ENCODE measurements at regions not wholly inside any gene's neighbourhood (a gene's known extent, or its start where the extent isn't known, plus 50 kb on each side); places are given as distances from the start of the nearest gene placed in this dataset.

GRCh38 chr13:47241446-47241845 is 344.6 kb upstream of the HTR2A start:
- no peak for DNase-seq (ENCODE audit: low read depth)

DNA sequence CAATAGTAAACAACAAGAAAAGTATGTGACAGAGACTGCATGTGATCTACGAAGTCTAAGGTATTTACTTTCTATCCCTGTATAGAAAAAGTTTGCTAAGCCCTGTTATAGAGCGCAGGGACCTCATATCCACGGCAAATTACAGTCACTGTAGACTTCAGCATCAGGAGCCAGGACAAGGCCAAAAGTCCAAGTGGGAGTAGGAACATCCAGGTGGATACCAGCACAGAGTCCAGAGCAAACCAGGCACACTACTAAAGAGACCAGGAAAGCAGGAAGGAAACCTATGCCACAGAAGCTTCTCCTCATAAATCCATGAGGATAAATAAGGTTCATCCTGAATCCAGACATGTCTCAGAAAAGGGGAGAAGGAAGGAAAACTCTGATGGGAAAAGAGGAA is 342.2 kb upstream of the HTR2A start:
- no peak for DNase-seq (ENCODE audit: low read depth)

DNA sequence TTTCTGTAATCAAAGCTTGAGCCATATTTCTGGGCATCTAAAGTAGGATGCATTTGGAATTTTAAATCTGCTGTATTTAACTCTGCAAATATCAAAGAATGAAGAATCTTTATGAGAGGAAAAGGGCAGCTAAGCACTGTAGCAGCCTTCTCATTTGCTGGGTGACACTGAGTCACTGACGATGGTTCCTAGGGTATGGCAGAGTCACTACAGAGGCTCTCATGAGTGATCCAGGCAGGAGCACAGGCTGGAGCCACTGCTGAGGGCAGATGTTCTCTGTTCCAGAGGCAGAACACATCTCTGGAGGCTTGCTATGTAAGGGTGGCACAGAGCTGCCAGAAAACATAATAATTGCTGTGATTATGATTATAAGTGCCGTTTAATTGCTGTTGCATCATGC is 340.7 kb upstream of the HTR2A start:
- DNase-seq (ENCODE audit: low read depth), result no peak

DNA sequence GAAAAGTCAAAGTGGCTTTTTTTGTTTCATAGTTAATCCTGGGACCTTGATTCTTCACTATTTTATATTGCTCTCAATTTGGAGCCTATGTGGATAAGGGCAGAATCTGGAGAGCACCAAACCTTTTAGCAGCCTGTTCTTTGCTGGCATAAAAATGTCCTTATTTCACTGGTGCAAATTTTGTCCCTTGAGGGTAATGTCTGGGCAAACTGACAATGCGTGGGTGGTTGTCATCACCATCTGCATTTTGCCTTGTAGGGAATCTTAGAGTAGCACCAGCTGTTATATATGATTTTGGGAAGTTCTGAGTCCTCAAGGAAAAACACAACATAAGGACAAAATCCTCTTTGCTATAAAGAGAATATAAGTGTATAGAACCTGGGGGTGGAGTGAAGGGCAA is 336.9 kb upstream of the HTR2A start:
- DNase-seq (ENCODE audit: low read depth), result no peak

DNA sequence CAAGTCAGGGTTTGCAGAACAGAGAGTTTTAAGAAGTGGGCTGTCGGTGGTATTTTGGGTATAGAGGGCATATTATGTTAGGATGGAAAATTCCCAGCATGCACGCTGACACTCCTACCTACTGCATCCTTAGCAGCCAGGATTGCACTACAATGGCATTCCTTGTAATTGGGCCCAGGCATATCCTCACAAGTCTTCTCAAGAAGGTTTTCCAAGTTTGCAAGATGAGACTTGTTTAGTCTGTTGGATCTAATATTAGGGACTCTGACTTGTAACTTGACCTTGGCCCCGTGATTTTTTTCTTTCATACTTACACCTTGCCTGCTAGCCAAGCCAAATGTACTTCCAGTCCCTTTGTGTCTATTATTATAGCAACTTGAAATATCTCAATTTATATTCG is 335.7 kb upstream of the HTR2A start:
- DNase-seq (ENCODE audit: low read depth), result no peak

DNA sequence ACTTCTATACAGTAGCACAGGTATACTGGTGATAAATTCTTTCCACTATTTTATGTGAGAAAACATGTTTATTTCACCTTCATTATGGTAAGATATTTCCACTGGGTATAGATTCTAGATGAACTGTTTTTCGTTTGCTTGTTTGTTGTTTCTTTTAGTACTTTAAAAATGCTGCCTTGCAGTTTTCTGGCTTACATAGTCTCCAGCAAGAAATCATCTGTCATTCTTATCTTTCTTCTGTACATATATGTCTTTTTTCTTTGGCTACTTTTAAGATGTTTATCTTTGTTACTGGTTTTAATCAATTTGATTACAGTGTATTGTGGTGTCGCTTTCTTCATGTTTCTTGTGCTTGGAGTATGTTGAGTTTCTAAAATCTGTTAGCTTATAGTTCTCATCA is 333.3 kb upstream of the HTR2A start:
- DNase-seq (ENCODE audit: low read depth), result no peak

DNA sequence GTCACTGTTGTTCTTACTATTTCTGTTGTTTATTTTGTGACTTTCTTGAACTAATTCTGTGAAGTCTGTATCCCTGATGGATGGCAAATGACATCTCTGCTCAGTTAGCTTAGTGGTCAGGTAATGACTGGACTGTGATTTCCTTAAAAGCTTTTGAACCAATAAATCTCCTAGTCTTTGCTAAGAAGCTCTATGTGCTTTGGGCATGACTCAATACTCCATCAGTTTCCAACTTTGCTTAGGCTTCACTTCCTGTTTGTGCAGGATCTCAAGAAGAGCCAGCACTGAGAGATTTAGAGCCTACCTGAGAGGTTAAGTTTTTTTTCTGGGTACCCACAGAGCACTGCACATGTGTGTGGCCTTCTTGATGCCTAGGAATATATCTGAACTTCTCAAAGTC is 329.7 kb upstream of the HTR2A start:
- no peak for DNase-seq (ENCODE audit: low read depth)

GRCh38 chr13:47220453-47221140 is 323.7 kb upstream of the HTR2A start:
- no peak for DNase-seq (ENCODE audit: low read depth)

- DNase-seq (ENCODE audit: low read depth), result no peak
These were observed 321.8 kb upstream of the HTR2A start for GRCh38 chr13:47218611-47219010.

DNA sequence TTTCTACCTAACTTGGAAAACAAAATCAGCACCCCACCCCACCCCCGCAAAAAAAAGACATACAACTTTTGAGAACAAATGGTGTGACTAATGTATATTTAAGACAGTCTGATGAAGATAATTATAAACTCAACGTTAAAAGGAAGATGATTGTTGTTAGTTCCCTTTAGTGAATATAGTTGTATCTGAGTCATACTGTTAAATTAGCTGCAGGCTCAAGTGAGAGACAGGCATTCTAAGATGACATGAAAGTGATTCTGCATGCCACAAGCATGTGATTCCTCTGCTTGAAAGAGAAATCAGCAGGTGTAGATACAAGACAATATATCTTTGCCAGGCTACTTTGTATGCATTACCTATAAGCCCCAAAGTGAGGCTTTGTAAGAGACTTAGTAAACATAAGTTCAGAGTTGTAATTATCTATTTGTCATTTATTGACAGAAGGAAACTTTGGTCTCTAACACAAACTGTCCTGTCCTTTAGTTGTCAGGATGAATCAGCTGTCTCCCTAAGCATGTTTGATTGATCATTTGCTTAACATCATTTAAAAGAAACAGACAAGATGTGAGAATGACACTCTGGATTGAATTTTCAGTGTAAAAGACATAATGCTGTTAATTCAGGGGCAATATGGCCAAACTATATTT is 319.4 kb upstream of the HTR2A start:
- no peak for DNase-seq (ENCODE audit: low read depth)

GRCh38 chr13:47215736-47216135 is 318.9 kb upstream of the HTR2A start:
- DNase-seq (ENCODE audit: low read depth), result no peak

- DNase-seq (ENCODE audit: low read depth), result no peak
These were observed 316.2 kb upstream of the HTR2A start for GRCh38 chr13:47213047-47213446.

DNA sequence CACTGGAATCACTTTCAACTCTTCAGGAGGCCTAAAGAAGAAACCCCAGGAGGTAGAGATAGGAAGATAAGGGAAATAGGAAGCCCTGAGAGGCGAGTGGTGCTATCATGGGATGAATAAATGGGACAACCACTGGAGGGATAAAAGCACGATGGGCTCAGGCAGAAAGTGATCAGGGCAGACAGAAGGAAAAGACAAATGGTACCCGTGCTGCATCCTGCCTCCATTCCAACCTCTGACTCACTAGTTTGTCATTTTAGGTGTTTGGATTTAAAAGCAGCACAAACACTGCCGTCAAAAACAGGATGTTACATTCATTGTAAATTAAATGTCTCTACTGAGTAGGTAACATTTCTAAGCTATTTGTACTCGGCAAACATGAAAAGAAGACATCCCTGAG is 314.3 kb upstream of the HTR2A start:
- DNase-seq (ENCODE audit: low read depth), result no peak

GRCh38 chr13:47206111-47206510 is 309.3 kb upstream of the HTR2A start:
- DNase-seq (ENCODE audit: low read depth), result no peak

DNA sequence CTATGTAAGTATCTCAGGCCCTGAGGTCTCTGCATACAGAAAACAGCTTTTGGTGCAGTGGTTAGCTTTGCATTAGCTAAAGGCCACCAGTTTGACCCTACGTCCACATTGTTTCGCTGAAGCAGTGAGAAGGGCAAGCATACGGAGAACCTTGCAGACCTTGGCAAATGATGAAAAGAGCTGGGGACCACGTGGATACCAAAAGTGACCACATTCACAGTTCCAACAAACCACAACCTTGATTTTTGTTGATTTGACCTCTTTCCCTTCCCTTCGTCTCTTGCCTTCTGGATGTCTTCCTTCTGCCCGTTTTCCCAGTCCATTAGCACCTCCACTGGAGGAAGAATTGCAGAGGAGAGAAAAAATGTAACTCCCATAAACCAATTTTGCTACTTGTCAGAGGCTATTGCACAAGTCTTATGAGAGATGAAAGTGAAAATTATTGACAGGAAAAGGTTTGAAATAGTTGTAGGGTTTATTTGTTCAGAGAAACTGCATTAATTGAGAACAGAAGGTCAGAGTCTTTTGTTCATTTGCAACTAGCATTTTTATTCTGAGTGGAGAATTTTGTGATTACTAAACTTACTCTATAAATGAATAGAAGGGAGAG is 293.9 kb upstream of the HTR2A start:
- no peak for DNase-seq (ENCODE audit: low read depth)

DNA sequence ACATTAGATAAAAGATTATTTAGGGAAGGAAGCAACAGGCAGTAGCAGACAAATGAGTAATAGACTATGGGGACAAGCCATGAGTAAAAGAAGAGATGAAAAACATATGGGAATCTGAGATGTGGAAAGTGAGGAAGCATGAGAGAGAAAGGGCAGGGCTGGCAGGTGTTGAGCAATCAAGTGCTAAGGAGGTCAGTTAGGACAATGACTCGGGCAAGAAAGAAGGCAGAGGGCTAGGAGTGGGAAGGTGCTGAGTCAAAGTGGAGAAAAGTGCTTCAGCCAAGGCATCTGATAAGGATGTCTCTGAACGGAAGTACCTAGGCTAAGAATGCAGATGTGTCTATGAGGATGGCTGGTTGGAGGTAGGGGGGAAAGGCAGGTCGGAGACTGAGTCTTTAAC is 291.9 kb upstream of the HTR2A start:
- DNase-seq (ENCODE audit: low read depth), result no peak

DNA sequence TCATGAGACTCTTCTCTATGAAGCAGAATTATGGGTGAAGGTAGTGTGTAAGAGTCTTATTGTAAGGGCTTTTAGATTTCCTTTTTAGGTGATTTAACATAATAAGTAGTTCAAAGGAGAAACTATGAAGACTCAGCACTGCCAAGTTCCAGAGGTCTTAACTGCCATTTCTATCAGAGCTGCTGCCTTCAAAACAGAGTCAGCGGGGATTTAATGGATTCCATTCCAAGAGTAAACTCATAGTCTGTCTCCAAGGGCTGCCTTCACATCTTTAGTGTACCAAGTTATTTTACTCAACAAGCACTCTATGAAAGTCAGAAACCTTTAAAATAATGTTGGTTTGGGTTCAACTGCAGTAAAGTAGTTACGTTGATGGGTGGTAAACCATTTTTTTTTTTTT is 289.6 kb upstream of the HTR2A start:
- DNase-seq (ENCODE audit: low read depth), result no peak

DNA sequence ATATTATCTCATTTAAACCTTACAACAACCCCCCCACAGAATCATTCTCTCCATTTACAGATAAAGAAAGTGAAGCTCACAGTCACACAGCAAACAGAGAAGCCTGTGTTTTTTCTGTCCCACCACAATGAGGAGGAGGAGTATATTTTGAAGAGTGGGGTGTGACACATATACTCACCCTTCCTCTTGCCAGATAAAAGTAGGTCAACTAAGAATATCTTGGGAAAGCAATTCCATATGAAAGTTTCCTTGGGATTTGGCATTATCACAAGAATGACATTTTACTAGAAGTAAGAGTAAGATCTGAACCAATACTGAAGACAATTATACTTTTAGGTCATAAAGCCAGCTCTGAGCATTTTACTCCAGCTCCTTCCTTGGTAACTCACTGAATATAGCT is 287.5 kb upstream of the HTR2A start:
- DNase-seq (ENCODE audit: low read depth), result no peak

GRCh38 chr13:47179321-47179720 is 282.5 kb upstream of the HTR2A start:
- DNase-seq (ENCODE audit: low read depth), result no peak

DNA sequence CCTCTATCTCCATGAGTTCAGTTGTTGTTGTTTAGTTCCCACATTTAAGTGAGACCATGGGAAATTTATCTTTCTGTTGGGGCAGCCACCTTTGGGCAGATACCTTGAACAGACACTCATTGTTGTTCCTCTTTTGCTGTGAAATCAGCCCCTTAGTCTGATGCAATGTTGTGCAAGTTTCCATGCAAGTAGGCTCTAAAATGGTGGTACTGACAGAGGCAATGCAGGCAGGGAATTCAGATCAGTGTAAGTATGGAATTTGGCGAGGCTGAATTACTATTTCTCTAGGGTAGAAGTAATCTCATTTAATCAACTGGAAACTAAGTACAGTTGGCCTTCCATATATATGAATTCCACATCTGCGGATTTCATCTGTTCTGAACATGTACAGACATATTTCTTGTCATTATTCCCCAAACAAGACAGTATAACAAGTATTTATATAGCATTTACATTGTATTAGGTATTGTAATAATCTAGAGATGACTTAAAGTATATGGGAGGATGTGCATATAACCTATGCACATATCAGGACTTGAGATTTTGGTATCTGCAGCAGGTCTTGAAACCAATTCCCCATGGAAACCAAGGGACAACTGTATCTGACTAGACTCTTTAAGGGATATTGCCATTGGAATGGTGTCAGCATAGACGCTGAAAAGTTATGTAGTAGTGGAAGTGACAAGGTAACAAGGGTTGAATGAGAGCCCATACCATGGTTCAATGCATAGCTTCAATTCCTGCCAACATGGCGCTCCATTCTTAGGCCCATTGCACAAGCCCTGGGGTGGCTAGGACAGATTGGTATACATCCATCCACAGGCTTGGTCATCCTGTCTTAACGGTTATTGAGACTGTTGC is 281.5 kb upstream of the HTR2A start:
- DNase-seq (ENCODE audit: low read depth), result no peak

GRCh38 chr13:47175172-47175866 is 278.5 kb upstream of the HTR2A start:
- no peak for DNase-seq (ENCODE audit: low read depth)

DNA sequence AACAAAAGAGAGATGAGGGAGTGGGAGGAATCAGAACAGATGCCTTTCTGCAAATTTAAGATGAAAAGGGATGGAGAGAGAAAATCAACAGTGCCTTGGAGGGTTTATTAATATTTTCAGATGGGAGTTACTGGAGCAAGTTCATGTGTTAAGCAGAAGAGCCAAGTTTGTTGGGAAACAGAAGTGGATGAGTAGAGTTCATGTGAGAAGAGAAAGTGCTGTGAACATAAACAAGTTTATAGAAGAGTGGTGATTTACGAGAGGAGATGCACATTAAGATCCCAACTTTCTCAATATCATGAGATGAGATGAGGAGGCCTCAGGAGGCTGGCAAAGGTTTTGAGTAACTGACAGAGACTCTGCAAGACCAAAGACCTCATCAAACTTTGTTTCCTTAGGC is 274.1 kb upstream of the HTR2A start:
- no peak for DNase-seq (ENCODE audit: low read depth)

All from CMK (cell line).